ENCODE measurements at regions not wholly inside any gene's neighbourhood (a gene's known extent, or its start where the extent isn't known, plus 50 kb on each side); places are given as distances from the start of the nearest gene placed in this dataset.

DNA sequence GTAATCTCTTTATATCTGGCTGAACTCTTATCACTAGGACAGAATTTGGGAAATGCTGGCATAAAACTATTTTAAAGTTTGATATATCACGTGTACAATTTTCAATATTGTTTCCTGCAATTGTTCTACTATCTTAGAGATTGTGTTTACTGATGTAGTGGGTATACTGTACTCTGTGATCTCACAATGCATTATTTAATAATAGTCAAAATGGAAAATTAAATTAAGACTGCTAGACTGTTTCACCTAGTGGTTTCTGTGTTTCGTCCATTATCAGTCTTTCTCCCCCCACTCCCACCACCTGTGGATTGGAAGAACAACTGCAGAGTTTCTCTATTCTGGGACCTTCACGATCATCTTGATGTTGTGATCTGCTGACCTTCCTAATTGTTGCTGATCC is 449.2 kb upstream of the SLC10A2 start:
- no peak for DNase-seq
- no peak overlapping the region for H3K18ac ChIP-seq (ENCODE audit: low read depth, low read length)
- H3K4ac ChIP-seq (ENCODE audit: low read depth, low read length): no peak overlapping the region
- in situ Hi-C loops (cut with MboI; ENCODE audit: low sequenced_read_pairs) (no loop called here), intact Hi-C loops (cut with micrococcal nuclease) (no loop called here), dilution Hi-C loops (cut with HindIII; ENCODE audit: low sequenced_read_pairs, unreplicated experiment) (no loop called here)
- no peak overlapping the region for H4K5ac ChIP-seq (ENCODE audit: low read depth, low read length)
- no peak overlapping the region for H4K91ac ChIP-seq (ENCODE audit: insufficient read depth, low read depth, low read length)
- no peak overlapping the region for H2AFZ ChIP-seq (replicated peaks; ENCODE audit: low read length, poor library complexity)
- WGBS, 2 experiments (ENCODE audit: extremely low coverage in 2 of 2, insufficient read length in 1 of 2): no CpG with 5 or more reads among the region's 3 CpGs
- no peak overlapping the region for H2BK20ac ChIP-seq (ENCODE audit: low read depth, low read length)
- H3K4me3 ChIP-seq (ENCODE audit: insufficient read depth, low read depth, low read length): no peak overlapping the region
- ATAC-seq (ENCODE audit: low read depth): no peak
- H3K79me1 ChIP-seq (ENCODE audit: low read depth in 1 of 2, low read length in 2 of 2): no peaks in the 10 kb centered on the region
- no peaks in the 10 kb centered on the region for H3K4me1 ChIP-seq (ENCODE audit: control insufficient read depth, insufficient read depth, low read length)
- H3K14ac ChIP-seq (replicated peaks; ENCODE audit: low read depth, low read length): no peak overlapping the region
- no peak for TF ChIP-seq FOS (IDR thresholded peaks at IDR 0.05; ENCODE audit: low read depth, low read length)
- TF ChIP-seq, protein P1, sequence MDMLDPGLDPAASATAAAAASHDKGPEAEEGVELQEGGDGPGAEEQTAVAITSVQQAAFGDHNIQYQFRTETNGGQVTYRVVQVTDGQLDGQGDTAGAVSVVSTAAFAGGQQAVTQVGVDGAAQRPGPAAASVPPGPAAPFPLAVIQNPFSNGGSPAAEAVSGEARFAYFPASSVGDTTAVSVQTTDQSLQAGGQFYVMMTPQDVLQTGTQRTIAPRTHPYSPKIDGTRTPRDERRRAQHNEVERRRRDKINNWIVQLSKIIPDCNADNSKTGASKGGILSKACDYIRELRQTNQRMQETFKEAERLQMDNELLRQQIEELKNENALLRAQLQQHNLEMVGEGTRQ (IDR thresholded peaks at IDR 0.05; ENCODE audit: low read depth, low read length): no peak
- no peak for TF ChIP-seq CEBPB (IDR thresholded peaks at IDR 0.05; ENCODE audit: low read depth, low read length)
- TF ChIP-seq CHD1 (IDR thresholded peaks at IDR 0.05; ENCODE audit: low read depth, low read length): no peak
- TF ChIP-seq, protein P2, sequence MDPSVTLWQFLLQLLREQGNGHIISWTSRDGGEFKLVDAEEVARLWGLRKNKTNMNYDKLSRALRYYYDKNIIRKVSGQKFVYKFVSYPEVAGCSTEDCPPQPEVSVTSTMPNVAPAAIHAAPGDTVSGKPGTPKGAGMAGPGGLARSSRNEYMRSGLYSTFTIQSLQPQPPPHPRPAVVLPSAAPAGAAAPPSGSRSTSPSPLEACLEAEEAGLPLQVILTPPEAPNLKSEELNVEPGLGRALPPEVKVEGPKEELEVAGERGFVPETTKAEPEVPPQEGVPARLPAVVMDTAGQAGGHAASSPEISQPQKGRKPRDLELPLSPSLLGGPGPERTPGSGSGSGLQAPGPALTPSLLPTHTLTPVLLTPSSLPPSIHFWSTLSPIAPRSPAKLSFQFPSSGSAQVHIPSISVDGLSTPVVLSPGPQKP (IDR thresholded peaks at IDR 0.05; ENCODE audit: borderline replicate concordance, low read depth, low read length): no peak
- no peak for TF ChIP-seq MAFK (IDR thresholded peaks at IDR 0.05; ENCODE audit: low read depth, low read length)
- TF ChIP-seq POLR2A (IDR thresholded peaks at IDR 0.05; ENCODE audit: low read depth, low read length): no peak
- TF ChIP-seq SMC3 (IDR thresholded peaks at IDR 0.05; ENCODE audit: low read depth, low read length): no peak
- TF ChIP-seq NFE2L2 (IDR thresholded peaks at IDR 0.05; ENCODE audit: low read depth, low read length): no peak
- TF ChIP-seq RAD21 (IDR thresholded peaks at IDR 0.05; ENCODE audit: low read length): no peak
- no peak for TF ChIP-seq RFX5 (IDR thresholded peaks at IDR 0.05; ENCODE audit: low read depth, low read length)
- TF ChIP-seq, protein P3, sequence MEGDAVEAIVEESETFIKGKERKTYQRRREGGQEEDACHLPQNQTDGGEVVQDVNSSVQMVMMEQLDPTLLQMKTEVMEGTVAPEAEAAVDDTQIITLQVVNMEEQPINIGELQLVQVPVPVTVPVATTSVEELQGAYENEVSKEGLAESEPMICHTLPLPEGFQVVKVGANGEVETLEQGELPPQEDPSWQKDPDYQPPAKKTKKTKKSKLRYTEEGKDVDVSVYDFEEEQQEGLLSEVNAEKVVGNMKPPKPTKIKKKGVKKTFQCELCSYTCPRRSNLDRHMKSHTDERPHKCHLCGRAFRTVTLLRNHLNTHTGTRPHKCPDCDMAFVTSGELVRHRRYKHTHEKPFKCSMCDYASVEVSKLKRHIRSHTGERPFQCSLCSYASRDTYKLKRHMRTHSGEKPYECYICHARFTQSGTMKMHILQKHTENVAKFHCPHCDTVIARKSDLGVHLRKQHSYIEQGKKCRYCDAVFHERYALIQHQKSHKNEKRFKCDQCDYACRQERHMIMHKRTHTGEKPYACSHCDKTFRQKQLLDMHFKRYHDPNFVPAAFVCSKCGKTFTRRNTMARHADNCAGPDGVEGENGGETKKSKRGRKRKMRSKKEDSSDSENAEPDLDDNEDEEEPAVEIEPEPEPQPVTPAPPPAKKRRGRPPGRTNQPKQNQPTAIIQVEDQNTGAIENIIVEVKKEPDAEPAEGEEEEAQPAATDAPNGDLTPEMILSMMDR (conservative IDR thresholded peaks at IDR 0.05; ENCODE audit: low read depth, low read length): no peak
- TF ChIP-seq MAZ (IDR thresholded peaks at IDR 0.05; ENCODE audit: borderline replicate concordance, low read depth, low read length): no peak
- TF ChIP-seq MXI1 (IDR thresholded peaks at IDR 0.05; ENCODE audit: borderline replicate concordance, low read depth, low read length): no peak
- TF ChIP-seq BHLHE40 (IDR thresholded peaks at IDR 0.05; ENCODE audit: low read depth, low read length): no peak
- no peak for TF ChIP-seq RCOR1 (IDR thresholded peaks at IDR 0.05; ENCODE audit: insufficient replicate concordance, low read length)
- no peak overlapping the region for H3K9ac ChIP-seq (ENCODE audit: low read depth, low read length)
- H2AK5ac ChIP-seq (ENCODE audit: low read depth, low read length): no peak overlapping the region
- no TSS peak for BruUV-seq (replicated peaks)
- H3K36me3 ChIP-seq (ENCODE audit: control insufficient read depth, insufficient read depth, low read length): no peaks in the 10 kb centered on the region
- no peaks in the 10 kb centered on the region for H4K20me1 ChIP-seq (ENCODE audit: insufficient read depth, low read length)
- H3K23ac ChIP-seq (ENCODE audit: low read depth, low read length): no peak overlapping the region
- H2AK9ac ChIP-seq (replicated peaks; ENCODE audit: low read depth, low read length, poor library complexity): no peak overlapping the region
- H3K27ac ChIP-seq (ENCODE audit: insufficient read depth, low read length): no peak overlapping the region
- no peak overlapping the region for H2BK120ac ChIP-seq (ENCODE audit: low read depth, low read length)
- ChIA-PET POLR2A (ENCODE audit: unreplicated experiment) (no interaction called here), CTCF (interaction anchor here (1.0 kb wide), 1 partner anchor 9 kb away, joined by 3 read pairs; no protein-coding TSS in a partner anchor)
- peaks cover 8% of the 10 kb centered on the region; the same call in 1 of the 2 replicates for H3K9me3 ChIP-seq (ENCODE audit: control insufficient read depth, insufficient read depth, low read length)
- no peaks in the 10 kb centered on the region for H3K9me1 ChIP-seq (ENCODE audit: insufficient read depth, low read length)
- no peak overlapping the region for H4K8ac ChIP-seq (ENCODE audit: low read depth in 2 of 2, low read length in 2 of 2)
- no peak overlapping the region for H3K4me2 ChIP-seq (ENCODE audit: low read depth, low read length)
- no peaks in the 10 kb centered on the region for H3K27me3 ChIP-seq (ENCODE audit: control insufficient read depth, insufficient read depth, low read length)
- H2BK15ac ChIP-seq (ENCODE audit: low read depth, low read length): no peak overlapping the region
- no peak overlapping the region for H3K56ac ChIP-seq (ENCODE audit: extremely low read depth, insufficient read depth, low read length)
- no peak overlapping the region for H2BK5ac ChIP-seq (ENCODE audit: low read depth, low read length, poor library complexity, severe bottlenecking)

Measured in IMR-90 (cell line).